ENCODE measurements at regions not wholly inside any gene's neighbourhood (a gene's known extent, or its start where the extent isn't known, plus 50 kb on each side); places are given as distances from the start of the nearest gene placed in this dataset.

GRCh38 chr11:92449222-92449621 is 224.6 kb downstream of the FAT3 start:
- Histone ChIP-seq H4K20me1 (ENCODE audit: insufficient read depth) (no peaks in the 10 kb centered on the region), H2AFZ (ENCODE audit: low read depth, low read length) (no peak overlapping the region)

GRCh38 chr11:92449780-92450179 is 225.2 kb downstream of the FAT3 start:
- Histone ChIP-seq H3K79me2 (replicated peaks; ENCODE audit: insufficient read depth, low read length) (peaks cover 3% of the 10 kb centered on the region), H3K27me3 (ENCODE audit: insufficient read depth, low read depth, low read length) (no peaks in the 10 kb centered on the region), H3K9ac (ENCODE audit: low read length) (no peak overlapping the region), H3K27ac (ENCODE audit: low read length) (no peak overlapping the region), H3K4me3 (ENCODE audit: low read length) (no peak overlapping the region), H3F3A (ENCODE audit: insufficient read depth, low read length, poor library complexity, severe bottlenecking) (no peaks in the 10 kb centered on the region), H3K36me3 (ENCODE audit: insufficient read depth, low read length) (no peaks in the 10 kb centered on the region), H3K9me2 (ENCODE audit: insufficient read depth, low read length) (no peaks in the 10 kb centered on the region), H2AFZ (ENCODE audit: low read depth, low read length) (no peak overlapping the region), H3K4me2 (ENCODE audit: low read length) (no peak overlapping the region), H4K20me1 (ENCODE audit: insufficient read depth) (no peaks in the 10 kb centered on the region), H3K9me3 (ENCODE audit: low read length) (no peaks in the 10 kb centered on the region)
- TF ChIP-seq EZH2 (IDR thresholded peaks at IDR 0.05; ENCODE audit: borderline replicate concordance, insufficient read depth, low read length, poor library complexity, severe bottlenecking), result no peak
- TF ChIP-seq SMC3 (conservative IDR thresholded peaks at IDR 0.05; ENCODE audit: poor library complexity), result no peak
- no peak for TF ChIP-seq RAD21 (conservative IDR thresholded peaks at IDR 0.05)
- TF ChIP-seq POLR2AphosphoS5 (IDR thresholded peaks at IDR 0.05), result no peak
- no peak for TF ChIP-seq TAF1 (IDR thresholded peaks at IDR 0.05; ENCODE audit: low read depth)
- no peak for TF ChIP-seq EP300 (conservative IDR thresholded peaks at IDR 0.05; ENCODE audit: poor library complexity, severe bottlenecking)
- no peak for TF ChIP-seq REST (IDR thresholded peaks at IDR 0.05; ENCODE audit: borderline replicate concordance)
- no peak for TF ChIP-seq CTCF (IDR thresholded peaks at IDR 0.05; ENCODE audit: poor library complexity, severe bottlenecking)
- TF ChIP-seq MXI1 (conservative IDR thresholded peaks at IDR 0.05; ENCODE audit: poor library complexity, severe bottlenecking), result no peak

More at GRCh38 chr11:92449222-92449621, 224.6 kb downstream of the FAT3 start:
- Histone ChIP-seq H3K27ac (ENCODE audit: low read length) (no peak overlapping the region), H3K9me3 (ENCODE audit: low read length) (no peaks in the 10 kb centered on the region), H3K9me2 (ENCODE audit: insufficient read depth, low read length) (no peaks in the 10 kb centered on the region), H3F3A (ENCODE audit: insufficient read depth, low read length, poor library complexity, severe bottlenecking) (no peaks in the 10 kb centered on the region), H3K79me2 (replicated peaks; ENCODE audit: insufficient read depth, low read length) (peaks cover 3% of the 10 kb centered on the region), H3K36me3 (ENCODE audit: insufficient read depth, low read length) (no peaks in the 10 kb centered on the region), H3K4me3 (ENCODE audit: low read length) (no peak overlapping the region), H3K9ac (ENCODE audit: low read length) (no peak overlapping the region), H3K27me3 (ENCODE audit: insufficient read depth, low read depth, low read length) (no peaks in the 10 kb centered on the region), H3K4me2 (ENCODE audit: low read length) (no peak overlapping the region)
- no peak for TF ChIP-seq MXI1 (conservative IDR thresholded peaks at IDR 0.05; ENCODE audit: poor library complexity, severe bottlenecking)

GRCh38 chr11:92451063-92451462 is 226.4 kb downstream of the FAT3 start:
- Histone ChIP-seq H4K20me1 (ENCODE audit: insufficient read depth) (no peaks in the 10 kb centered on the region), H3K4me2 (ENCODE audit: low read length) (no peak overlapping the region), H2AFZ (ENCODE audit: low read depth, low read length) (no peak overlapping the region), H3K4me3 (ENCODE audit: low read length) (no peak overlapping the region), H3K79me2 (replicated peaks; ENCODE audit: insufficient read depth, low read length) (peaks cover 3% of the 10 kb centered on the region), H3K9me3 (ENCODE audit: low read length) (no peaks in the 10 kb centered on the region), H3K27me3 (ENCODE audit: insufficient read depth, low read depth, low read length) (no peaks in the 10 kb centered on the region), H3K27ac (ENCODE audit: low read length) (no peak overlapping the region), H3K9me2 (ENCODE audit: insufficient read depth, low read length) (no peaks in the 10 kb centered on the region), H3F3A (ENCODE audit: insufficient read depth, low read length, poor library complexity, severe bottlenecking) (no peaks in the 10 kb centered on the region), H3K36me3 (ENCODE audit: insufficient read depth, low read length) (no peaks in the 10 kb centered on the region), H3K9ac (ENCODE audit: low read length) (no peak overlapping the region)
- TF ChIP-seq REST (IDR thresholded peaks at IDR 0.05; ENCODE audit: borderline replicate concordance) (no peak), CTCF (IDR thresholded peaks at IDR 0.05; ENCODE audit: poor library complexity, severe bottlenecking) (no peak)

Data from neural cell (in vitro differentiated cells).